ENCODE measurements at regions not wholly inside any gene's neighbourhood (a gene's known extent, or its start where the extent isn't known, plus 50 kb on each side); places are given as distances from the start of the nearest gene placed in this dataset.
"Not testable (repeated sequence)": the region's sequence is repeated elsewhere in the genome, so short reads cannot be mapped to it uniquely, and the experiment has no call there.

- DNase-seq (ENCODE audit: low spot score), result no peak
Observed at GRCh38 chr1:5686925-5687706, 305.1 kb downstream of the NPHP4 start.

GRCh38 chr1:5686195-5686594 lies 306.0 kb downstream of the NPHP4 start:
- DNase-seq (ENCODE audit: low spot score), result no peak

- no peak for DNase-seq (ENCODE audit: low spot score)
Observed at GRCh38 chr1:5685446-5686040, 306.7 kb downstream of the NPHP4 start.

GRCh38 chr1:5684791-5685190 lies 307.4 kb downstream of the NPHP4 start:
- no peak for DNase-seq (ENCODE audit: low spot score)

GRCh38 chr1:5683446-5683845 lies 308.8 kb downstream of the NPHP4 start:
- no peak for DNase-seq (ENCODE audit: low spot score)

GRCh38 chr1:5682626-5683225 lies 309.5 kb downstream of the NPHP4 start:
- no peak for DNase-seq (ENCODE audit: low spot score)

- DNase-seq (ENCODE audit: low spot score), result no peak
Observed at GRCh38 chr1:5681654-5682053, 310.6 kb downstream of the NPHP4 start.

GRCh38 chr1:5680600-5680999 lies 311.6 kb downstream of the NPHP4 start:
- no peak for DNase-seq (ENCODE audit: low spot score)

GRCh38 chr1:5678759-5679158 lies 313.5 kb downstream of the NPHP4 start:
- DNase-seq (ENCODE audit: low spot score), result no peak

- DNase-seq (ENCODE audit: low spot score), result not testable (repeated sequence)
Observed at GRCh38 chr1:5672355-5672754, 319.9 kb downstream of the NPHP4 start.

- no peak for DNase-seq (ENCODE audit: low spot score)
Observed at GRCh38 chr1:5670590-5671350, 321.5 kb downstream of the NPHP4 start.

- no peak for DNase-seq (ENCODE audit: low spot score)
Observed at GRCh38 chr1:5667513-5668325, 324.5 kb downstream of the NPHP4 start.

- DNase-seq (ENCODE audit: low spot score), result no peak
Observed at GRCh38 chr1:5664906-5665875, 327.0 kb downstream of the NPHP4 start.

- no peak for DNase-seq (ENCODE audit: low spot score)
Observed at GRCh38 chr1:5664081-5664768, 328.0 kb downstream of the NPHP4 start.

- no peak for DNase-seq (ENCODE audit: low spot score)
Observed at GRCh38 chr1:5662744-5663126, 329.5 kb downstream of the NPHP4 start.

- DNase-seq (ENCODE audit: low spot score), result no peak
Observed at GRCh38 chr1:5662086-5662743, 330.0 kb downstream of the NPHP4 start.

- DNase-seq (ENCODE audit: low spot score), result no peak
Observed at GRCh38 chr1:5661196-5662085, 330.8 kb downstream of the NPHP4 start.
